H1 (cell line): ENCODE measurements at regions not wholly inside any gene's neighbourhood (a gene's known extent, or its start where the extent isn't known, plus 50 kb on each side); places are given as distances from the start of the nearest gene placed in this dataset.

ENCODE experiments used
- CHD7 ChIP-seq: fragments of 300-600 bp; sonication (generic); IDR thresholded peaks from 2 replicates; pipeline ENCODE4 v1.7.1; 2012; ENCODE audit warnings: low read length, moderate library complexity, mild to moderate bottlenecking, inconsistent platforms; ENCODE audit not compliant: insufficient replicate concordance
- CTBP2 ChIP-seq: IDR thresholded peaks from 2 replicates; pipeline ENCODE4 v1.7.0; 2011; ENCODE audit warnings: borderline replicate concordance, mild to moderate bottlenecking, moderate library complexity, mixed read lengths, low read length; ENCODE audit not compliant: insufficient read depth, insufficient read length
- RFX5 ChIP-seq: IDR thresholded peaks from 2 replicates; pipeline ENCODE4 v1.6.1; 2011; ENCODE audit warnings: low read depth, low read length, improper control_type of control experiment, borderline replicate concordance
- TEAD4 ChIP-seq: IDR thresholded peaks from 2 replicates; pipeline ENCODE4 v1.6.1; 2012; ENCODE audit warnings: low read depth, low read length, inconsistent platforms, mixed read lengths

GRCh38 chr9:18126831-18127498 is 347.0 kb upstream of the ADAMTSL1 start (continued):
- TF ChIP-seq CHD7 (no peak), RFX5 (no peak), TEAD4 (no peak), CTBP2 (no peak)
